ENCODE measurements at regions not wholly inside any gene's neighbourhood (a gene's known extent, or its start where the extent isn't known, plus 50 kb on each side); places are given as distances from the start of the nearest gene placed in this dataset.

GRCh38 chr2:126212735-126213134, 443.2 kb upstream of the GYPC start:
- no peak overlapping the region for H3K4ac ChIP-seq (ENCODE audit: low read depth, low read length)
- no peak overlapping the region for H3K4me3 ChIP-seq (ENCODE audit: insufficient read depth, low read depth, low read length)
- dilution Hi-C loops (cut with HindIII; ENCODE audit: low sequenced_read_pairs, unreplicated experiment), result no loop called here
- H3K4me1 ChIP-seq (ENCODE audit: control insufficient read depth, insufficient read depth, low read length), result no peaks in the 10 kb centered on the region
- no peaks in the 10 kb centered on the region for H4K20me1 ChIP-seq (ENCODE audit: insufficient read depth, low read length)
- ATAC-seq (ENCODE audit: low read depth) (no peak), DNase-seq (no peak)
- no peak overlapping the region for H2BK120ac ChIP-seq (ENCODE audit: low read depth, low read length)
- POLR2A ChIA-PET (ENCODE audit: unreplicated experiment), result no interaction called here
- in situ Hi-C loops (cut with MboI; ENCODE audit: low sequenced_read_pairs), result no loop called here
- H4K8ac ChIP-seq (ENCODE audit: low read depth in 2 of 2, low read length in 2 of 2), result no peak overlapping the region
- H3K27me3 ChIP-seq (ENCODE audit: control insufficient read depth, insufficient read depth, low read length), result no peaks in the 10 kb centered on the region
- H3K23ac ChIP-seq (ENCODE audit: low read depth, low read length), result no peak overlapping the region
- no peak overlapping the region for H4K91ac ChIP-seq (ENCODE audit: insufficient read depth, low read depth, low read length)
- TF ChIP-seq CEBPB (IDR thresholded peaks at IDR 0.05; ENCODE audit: low read depth, low read length) (no peak), RFX5 (IDR thresholded peaks at IDR 0.05; ENCODE audit: low read depth, low read length) (no peak), MAZ (IDR thresholded peaks at IDR 0.05; ENCODE audit: borderline replicate concordance, low read depth, low read length) (no peak), SMC3 (IDR thresholded peaks at IDR 0.05; ENCODE audit: low read depth, low read length) (no peak), FOS (IDR thresholded peaks at IDR 0.05; ENCODE audit: low read depth, low read length) (no peak), RAD21 (IDR thresholded peaks at IDR 0.05; ENCODE audit: low read length) (no peak), MAFK (IDR thresholded peaks at IDR 0.05; ENCODE audit: low read depth, low read length) (no peak), USF2 (IDR thresholded peaks at IDR 0.05; ENCODE audit: low read depth, low read length) (no peak), CHD1 (IDR thresholded peaks at IDR 0.05; ENCODE audit: low read depth, low read length) (no peak), POLR2A (IDR thresholded peaks at IDR 0.05; ENCODE audit: low read depth, low read length) (no peak), RCOR1 (IDR thresholded peaks at IDR 0.05; ENCODE audit: insufficient replicate concordance, low read length) (no peak)
- no peaks in the 10 kb centered on the region for H3K36me3 ChIP-seq (ENCODE audit: control insufficient read depth, insufficient read depth, low read length)
- intact Hi-C loops (cut with micrococcal nuclease), result no loop called here
- H3K14ac ChIP-seq (replicated peaks; ENCODE audit: low read depth, low read length), result no peak overlapping the region
- no peak overlapping the region for H3K9ac ChIP-seq (ENCODE audit: low read depth, low read length)
- peaks cover 4% of the 10 kb centered on the region; the same call in 1 of the 2 replicates for H3K9me3 ChIP-seq (ENCODE audit: control insufficient read depth, insufficient read depth, low read length)
- no peak overlapping the region for H3K27ac ChIP-seq (ENCODE audit: insufficient read depth, low read length)
- no peak overlapping the region for H2AK9ac ChIP-seq (replicated peaks; ENCODE audit: low read depth, low read length, poor library complexity)
- no peaks in the 10 kb centered on the region for H3K79me1 ChIP-seq (ENCODE audit: low read depth in 1 of 2, low read length in 2 of 2)
- BruUV-seq (replicated peaks), result no TSS peak
- CTCF ChIA-PET, result no interaction called here
- H2BK15ac ChIP-seq (ENCODE audit: low read depth, low read length), result no peak overlapping the region
- H2AFZ ChIP-seq (replicated peaks; ENCODE audit: low read length, poor library complexity), result no peak overlapping the region
- no peak overlapping the region for H4K5ac ChIP-seq (ENCODE audit: low read depth, low read length)
- H2BK20ac ChIP-seq (ENCODE audit: low read depth, low read length), result no peak overlapping the region
- WGBS, 2 experiments (ENCODE audit: extremely low coverage in 2 of 2, insufficient read length in 1 of 2), result no CpG with 5 or more reads among the region's 2 CpGs
- H3K4me2 ChIP-seq (ENCODE audit: low read depth, low read length), result no peak overlapping the region
- no peaks in the 10 kb centered on the region for H3K9me1 ChIP-seq (ENCODE audit: insufficient read depth, low read length)
- no peak overlapping the region for H3K56ac ChIP-seq (ENCODE audit: extremely low read depth, insufficient read depth, low read length)
- no peak overlapping the region for H2BK5ac ChIP-seq (ENCODE audit: low read depth, low read length, poor library complexity, severe bottlenecking)
- no peak overlapping the region for H3K18ac ChIP-seq (ENCODE audit: low read depth, low read length)
- H2AK5ac ChIP-seq (ENCODE audit: low read depth, low read length), result no peak overlapping the region

Measured in IMR-90 (cell line).